ENCODE measurements at regions not wholly inside any gene's neighbourhood (a gene's known extent, or its start where the extent isn't known, plus 50 kb on each side); places are given as distances from the start of the nearest gene placed in this dataset.

GRCh38 chr2:12948231-12948960, 231.7 kb downstream of the TRIB2 start:
- TF ChIP-seq, protein P1, sequence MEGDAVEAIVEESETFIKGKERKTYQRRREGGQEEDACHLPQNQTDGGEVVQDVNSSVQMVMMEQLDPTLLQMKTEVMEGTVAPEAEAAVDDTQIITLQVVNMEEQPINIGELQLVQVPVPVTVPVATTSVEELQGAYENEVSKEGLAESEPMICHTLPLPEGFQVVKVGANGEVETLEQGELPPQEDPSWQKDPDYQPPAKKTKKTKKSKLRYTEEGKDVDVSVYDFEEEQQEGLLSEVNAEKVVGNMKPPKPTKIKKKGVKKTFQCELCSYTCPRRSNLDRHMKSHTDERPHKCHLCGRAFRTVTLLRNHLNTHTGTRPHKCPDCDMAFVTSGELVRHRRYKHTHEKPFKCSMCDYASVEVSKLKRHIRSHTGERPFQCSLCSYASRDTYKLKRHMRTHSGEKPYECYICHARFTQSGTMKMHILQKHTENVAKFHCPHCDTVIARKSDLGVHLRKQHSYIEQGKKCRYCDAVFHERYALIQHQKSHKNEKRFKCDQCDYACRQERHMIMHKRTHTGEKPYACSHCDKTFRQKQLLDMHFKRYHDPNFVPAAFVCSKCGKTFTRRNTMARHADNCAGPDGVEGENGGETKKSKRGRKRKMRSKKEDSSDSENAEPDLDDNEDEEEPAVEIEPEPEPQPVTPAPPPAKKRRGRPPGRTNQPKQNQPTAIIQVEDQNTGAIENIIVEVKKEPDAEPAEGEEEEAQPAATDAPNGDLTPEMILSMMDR (IDR thresholded peaks at IDR 0.05), result no peak
- no peak for TF ChIP-seq POLR2AphosphoS5 (IDR thresholded peaks at IDR 0.05)
- no peak for TF ChIP-seq POLR2A (IDR thresholded peaks at IDR 0.05; ENCODE audit: low read depth)
- no peak for TF ChIP-seq EP300 (IDR thresholded peaks at IDR 0.05)
